ENCODE measurements at regions not wholly inside any gene's neighbourhood (a gene's known extent, or its start where the extent isn't known, plus 50 kb on each side); places are given as distances from the start of the nearest gene placed in this dataset.

GRCh38 chr2:8400196-8400595, 281.7 kb upstream of the ID2 start:
- Histone ChIP-seq H3K27me3 (ENCODE audit: control insufficient read depth, insufficient read depth, low read length) (no peaks in the 10 kb centered on the region), H3K9me3 (ENCODE audit: control insufficient read depth in 2 of 2, low read length in 2 of 2) (no peaks in the 10 kb centered on the region), H3K36me3 (ENCODE audit: control insufficient read depth, insufficient read depth, low read length) (no peaks in the 10 kb centered on the region), H3K27ac (ENCODE audit: insufficient read depth, low read length, poor library complexity, severe bottlenecking) (no peak overlapping the region), H3K4me3 (ENCODE audit: low read depth, low read length) (no peak overlapping the region), H3K4me1 (ENCODE audit: control insufficient read depth, insufficient read depth, low read length, poor library complexity, severe bottlenecking) (no peaks in the 10 kb centered on the region)
- DNase-seq (no peak), ATAC-seq (ENCODE audit: low read depth in 2 of 2) (no peak)
- peaks cover 0 to 10% (median 3%) of the 10 kb centered on the region in 4 donors for H3K4me1 Mint-ChIP-seq
- H3K27me3 Mint-ChIP-seq: no peaks in the 10 kb centered on the region
- H3K36me3 Mint-ChIP-seq: no peaks in the 10 kb centered on the region
- H3K4me3 Mint-ChIP-seq: no peak overlapping the region
- no peak overlapping the region for H3K27ac Mint-ChIP-seq
- peaks cover 0 to 2% (median 0%) of the 10 kb centered on the region in 7 donors for H3K9me3 Mint-ChIP-seq

DNA sequence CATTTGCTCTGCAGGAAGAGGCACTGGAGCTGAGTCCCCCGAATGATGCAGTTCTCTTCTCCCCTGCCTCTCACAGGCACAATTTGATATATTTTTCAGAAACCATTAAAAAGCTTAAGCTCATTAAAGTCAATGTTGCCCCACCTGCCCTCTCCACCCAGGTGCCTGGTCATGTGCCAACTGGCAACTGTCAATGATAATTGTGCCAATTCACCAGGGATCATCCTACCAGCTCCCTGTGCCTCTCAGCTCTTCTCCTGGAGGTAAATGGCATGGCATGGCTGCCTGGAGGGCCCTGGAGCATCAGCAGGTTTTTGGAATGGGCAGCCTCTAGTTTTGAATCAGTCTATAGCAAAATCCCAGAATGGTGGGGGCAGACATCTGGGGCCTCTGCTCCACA, 279.6 kb upstream of the ID2 start:
- Histone ChIP-seq H3K9me3 (ENCODE audit: control insufficient read depth in 2 of 2, low read length in 2 of 2) (no peaks in the 10 kb centered on the region), H3K4me1 (ENCODE audit: control insufficient read depth, insufficient read depth, low read length, poor library complexity, severe bottlenecking) (no peaks in the 10 kb centered on the region), H3K36me3 (ENCODE audit: control insufficient read depth, insufficient read depth, low read length) (no peaks in the 10 kb centered on the region), H3K4me3 (ENCODE audit: low read depth, low read length) (no peak overlapping the region), H3K27ac (ENCODE audit: insufficient read depth, low read length, poor library complexity, severe bottlenecking) (no peak overlapping the region), H3K27me3 (ENCODE audit: control insufficient read depth, insufficient read depth, low read length) (no peaks in the 10 kb centered on the region)
- Mint-ChIP-seq H3K9me3 (peaks cover 0 to 2% (median 0%) of the 10 kb centered on the region in 7 donors), H3K4me3 (no peak overlapping the region), H3K36me3 (no peaks in the 10 kb centered on the region), H3K27ac (no peak overlapping the region), H3K4me1 (peaks cover 0 to 5% (median 0%) of the 10 kb centered on the region in 4 donors), H3K27me3 (no peaks in the 10 kb centered on the region)
- DNase-seq: no peak
- no peak for ATAC-seq (ENCODE audit: low read depth in 2 of 2)

GRCh38 chr2:8403876-8404275, 278.0 kb upstream of the ID2 start:
- DNase-seq (no peak), ATAC-seq (ENCODE audit: low read depth in 2 of 2) (no peak)
- H3K9me3 Mint-ChIP-seq: peaks cover 0 to 2% (median 0%) of the 10 kb centered on the region in 7 donors
- no peak overlapping the region for H3K4me3 Mint-ChIP-seq
- H3K4me1 Mint-ChIP-seq: peaks cover 0 to 12% (median 6%) of the 10 kb centered on the region in 4 donors
- H3K36me3 Mint-ChIP-seq: no peaks in the 10 kb centered on the region
- Histone ChIP-seq H3K27ac (ENCODE audit: insufficient read depth, low read length, poor library complexity, severe bottlenecking) (no peak overlapping the region), H3K4me3 (ENCODE audit: low read depth, low read length) (no peak overlapping the region), H3K36me3 (ENCODE audit: control insufficient read depth, insufficient read depth, low read length) (no peaks in the 10 kb centered on the region), H3K27me3 (ENCODE audit: control insufficient read depth, insufficient read depth, low read length) (no peaks in the 10 kb centered on the region), H3K4me1 (ENCODE audit: control insufficient read depth, insufficient read depth, low read length, poor library complexity, severe bottlenecking) (peaks cover 3% of the 10 kb centered on the region), H3K9me3 (ENCODE audit: control insufficient read depth in 2 of 2, low read length in 2 of 2) (no peaks in the 10 kb centered on the region)
- H3K27ac Mint-ChIP-seq: peak overlapping the region in 1 of 3 donors; percentile 27
- H3K27me3 Mint-ChIP-seq: no peaks in the 10 kb centered on the region

DNA sequence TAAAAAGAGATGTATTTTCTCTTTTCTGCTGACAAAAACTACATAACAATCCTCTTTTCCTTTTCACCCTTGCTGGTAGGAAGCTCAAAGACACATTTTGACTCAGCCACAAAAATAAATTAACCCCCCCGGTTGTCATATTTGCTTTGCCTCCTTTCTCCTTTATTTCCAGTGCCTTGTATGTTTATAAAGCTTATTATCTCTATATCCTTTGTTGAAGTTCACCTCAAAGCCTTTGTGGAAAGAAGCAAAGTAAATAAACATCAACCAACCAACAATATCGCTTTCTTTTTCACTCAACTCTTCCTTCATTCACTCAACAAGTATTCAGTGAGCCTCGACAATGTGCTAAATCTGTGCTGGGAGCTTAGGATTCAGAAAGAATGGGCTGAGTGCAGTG, 276.5 kb upstream of the ID2 start:
- Histone ChIP-seq H3K4me1 (ENCODE audit: control insufficient read depth, insufficient read depth, low read length, poor library complexity, severe bottlenecking) (peaks cover 4% of the 10 kb centered on the region), H3K9me3 (ENCODE audit: control insufficient read depth in 2 of 2, low read length in 2 of 2) (no peaks in the 10 kb centered on the region), H3K27me3 (ENCODE audit: control insufficient read depth, insufficient read depth, low read length) (no peaks in the 10 kb centered on the region), H3K36me3 (ENCODE audit: control insufficient read depth, insufficient read depth, low read length) (no peaks in the 10 kb centered on the region), H3K27ac (ENCODE audit: insufficient read depth, low read length, poor library complexity, severe bottlenecking) (no peak overlapping the region), H3K4me3 (ENCODE audit: low read depth, low read length) (no peak overlapping the region)
- Mint-ChIP-seq H3K4me1 (peaks cover 2 to 17% (median 13%) of the 10 kb centered on the region in 4 donors), H3K27ac (no peak overlapping the region), H3K36me3 (no peaks in the 10 kb centered on the region), H3K4me3 (no peak overlapping the region), H3K9me3 (peaks cover 0 to 2% (median 0%) of the 10 kb centered on the region in 7 donors), H3K27me3 (no peaks in the 10 kb centered on the region)
- ATAC-seq (ENCODE audit: low read depth in 2 of 2) (no peak), DNase-seq (no peak)

- H3K27me3 Mint-ChIP-seq: no peaks in the 10 kb centered on the region
- Histone ChIP-seq H3K9me3 (ENCODE audit: control insufficient read depth in 2 of 2, low read length in 2 of 2) (no peaks in the 10 kb centered on the region), H3K36me3 (ENCODE audit: control insufficient read depth, insufficient read depth, low read length) (no peaks in the 10 kb centered on the region), H3K27me3 (ENCODE audit: control insufficient read depth, insufficient read depth, low read length) (no peaks in the 10 kb centered on the region), H3K4me3 (ENCODE audit: low read depth, low read length) (no peak overlapping the region), H3K4me1 (ENCODE audit: control insufficient read depth, insufficient read depth, low read length, poor library complexity, severe bottlenecking) (peaks cover 4% of the 10 kb centered on the region), H3K27ac (ENCODE audit: insufficient read depth, low read length, poor library complexity, severe bottlenecking) (no peak overlapping the region)
- H3K9me3 Mint-ChIP-seq: peaks cover 0 to 2% (median 0%) of the 10 kb centered on the region in 7 donors
- peaks cover 5 to 18% (median 13%) of the 10 kb centered on the region in 4 donors for H3K4me1 Mint-ChIP-seq
- H3K4me3 Mint-ChIP-seq: no peak overlapping the region
- H3K36me3 Mint-ChIP-seq: no peaks in the 10 kb centered on the region
- H3K27ac Mint-ChIP-seq: no peak overlapping the region
- ATAC-seq (ENCODE audit: low read depth in 2 of 2): no peak
- DNase-seq: no peak
Observed at GRCh38 chr2:8406271-8406670, 275.6 kb upstream of the ID2 start.

DNA sequence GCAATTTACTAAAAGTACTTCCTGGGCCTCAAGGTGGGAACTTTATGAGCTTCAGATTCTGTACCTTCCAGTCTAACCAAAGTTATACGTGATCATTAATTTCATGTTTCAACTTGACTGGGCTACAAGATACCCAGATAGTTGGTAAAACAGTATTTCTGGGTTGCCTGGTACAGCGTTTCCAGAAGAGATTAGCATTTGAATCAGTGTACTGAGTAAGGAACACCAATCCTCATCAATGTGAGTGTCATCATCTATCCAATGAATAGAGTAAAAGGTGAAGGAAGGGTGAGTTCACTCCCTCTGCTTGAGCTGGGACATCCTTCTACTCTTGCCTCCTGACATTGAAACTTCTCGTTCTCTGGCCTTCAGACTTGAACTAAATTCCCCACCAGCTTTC, 274.5 kb upstream of the ID2 start:
- no peak for DNase-seq
- Mint-ChIP-seq H3K4me3 (no peak overlapping the region), H3K36me3 (no peaks in the 10 kb centered on the region), H3K27me3 (no peaks in the 10 kb centered on the region), H3K4me1 (peaks cover 5 to 25% (median 13%) of the 10 kb centered on the region in 4 donors), H3K9me3 (peaks cover 0 to 2% (median 0%) of the 10 kb centered on the region in 7 donors), H3K27ac (no peak overlapping the region)
- Histone ChIP-seq H3K36me3 (ENCODE audit: control insufficient read depth, insufficient read depth, low read length) (no peaks in the 10 kb centered on the region), H3K9me3 (ENCODE audit: control insufficient read depth in 2 of 2, low read length in 2 of 2) (no peaks in the 10 kb centered on the region), H3K4me3 (ENCODE audit: low read depth, low read length) (no peak overlapping the region), H3K27me3 (ENCODE audit: control insufficient read depth, insufficient read depth, low read length) (no peaks in the 10 kb centered on the region), H3K27ac (ENCODE audit: insufficient read depth, low read length, poor library complexity, severe bottlenecking) (no peak overlapping the region), H3K4me1 (ENCODE audit: control insufficient read depth, insufficient read depth, low read length, poor library complexity, severe bottlenecking) (peaks cover 4% of the 10 kb centered on the region)
- ATAC-seq (ENCODE audit: low read depth in 2 of 2): no peak

GRCh38 chr2:8408560-8409460, 273.0 kb upstream of the ID2 start:
- peak overlapping the region in 1 of 3 donors; percentile 39 for H3K27ac Mint-ChIP-seq
- peak in 1 of 3 donors; percentile 51 for DNase-seq

More at GRCh38 chr2:8408560-8409460, 273.0 kb upstream of the ID2 start:
- Histone ChIP-seq H3K36me3 (ENCODE audit: control insufficient read depth, insufficient read depth, low read length) (no peaks in the 10 kb centered on the region), H3K4me3 (ENCODE audit: low read depth, low read length) (peak overlapping the region; percentile 14), H3K27ac (ENCODE audit: insufficient read depth, low read length, poor library complexity, severe bottlenecking) (no peak overlapping the region), H3K9me3 (ENCODE audit: control insufficient read depth in 2 of 2, low read length in 2 of 2) (no peaks in the 10 kb centered on the region), H3K4me1 (ENCODE audit: control insufficient read depth, insufficient read depth, low read length, poor library complexity, severe bottlenecking) (peaks cover 4% of the 10 kb centered on the region), H3K27me3 (ENCODE audit: control insufficient read depth, insufficient read depth, low read length) (no peaks in the 10 kb centered on the region)
- Mint-ChIP-seq H3K27me3 (no peaks in the 10 kb centered on the region), H3K9me3 (peaks cover 0 to 1% (median 0%) of the 10 kb centered on the region in 7 donors), H3K4me1 (peaks cover 5 to 21% (median 13%) of the 10 kb centered on the region in 4 donors), H3K4me3 (peak overlapping the region in 1 of 4 donors; percentile 2), H3K36me3 (no peaks in the 10 kb centered on the region)
- ATAC-seq (ENCODE audit: low read depth in 2 of 2): peak; percentile 63 to 68
